ENCODE measurements at regions not wholly inside any gene's neighbourhood (a gene's known extent, or its start where the extent isn't known, plus 50 kb on each side); places are given as distances from the start of the nearest gene placed in this dataset.

DNA sequence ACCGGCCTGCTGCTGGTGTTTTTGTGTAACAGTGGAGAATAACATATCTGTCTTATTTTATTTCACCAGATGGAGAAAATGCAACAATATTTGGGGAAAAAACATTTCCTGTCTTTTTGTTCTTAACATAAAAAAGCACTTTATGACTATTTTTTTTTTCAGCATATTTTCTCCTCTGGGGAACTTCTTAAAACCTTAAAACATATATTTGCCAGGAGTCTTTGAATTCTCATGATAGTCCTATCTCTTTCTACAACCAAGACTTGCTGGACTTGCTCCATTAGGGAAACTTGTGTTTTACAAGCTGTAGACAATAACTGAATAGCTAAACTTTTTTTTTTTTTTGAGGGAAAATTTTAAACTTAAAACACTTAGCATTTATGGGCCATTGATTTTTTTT is 98.6 kb upstream of the PRDM1 start:
- Mint-ChIP-seq H3K27ac (no peak overlapping the region), H3K36me3 (peaks cover 3 to 9% of the 10 kb centered on the region in 2 donors), H3K27me3 (ENCODE audit: low read depth in 3 of 3) (peaks cover 68 to 85% (median 77%) of the 10 kb centered on the region in 3 donors), H3K9me3 (peaks cover 0 to 12% (median 4%) of the 10 kb centered on the region in 7 donors), H3K4me3 (peak overlapping the region in 1 of 2 donors; percentile 89), H3K4me1 (peaks cover 24% of the 10 kb centered on the region)
- no peak overlapping the region for H2AFZ ChIP-seq (ENCODE audit: insufficient read depth, low read depth, low read length, poor library complexity, severe bottlenecking)
- H3K4me1 ChIP-seq (ENCODE audit: control insufficient read depth in 1 of 2, insufficient read depth in 2 of 2, low read length in 2 of 2): peaks cover 20 to 25% of the 10 kb centered on the region in 2 donors
- intact Hi-C loops (cut with micrococcal nuclease): loop anchor here in 1 of 2 donors (10.0 kb wide), 1 partner anchor 203 kb away; no protein-coding TSS in a partner anchor
- no peaks in the 10 kb centered on the region for H3K79me2 ChIP-seq (ENCODE audit: insufficient read depth, low read length)
- no peak for DNase-seq
- H4K20me1 ChIP-seq (ENCODE audit: insufficient read depth, low read length): no peaks in the 10 kb centered on the region
- H3K4me3 ChIP-seq (replicated peaks in 1 of 3; ENCODE audit: low read depth in 2 of 3, low read length in 3 of 3): no peak overlapping the region
- TF ChIP-seq, protein P1, sequence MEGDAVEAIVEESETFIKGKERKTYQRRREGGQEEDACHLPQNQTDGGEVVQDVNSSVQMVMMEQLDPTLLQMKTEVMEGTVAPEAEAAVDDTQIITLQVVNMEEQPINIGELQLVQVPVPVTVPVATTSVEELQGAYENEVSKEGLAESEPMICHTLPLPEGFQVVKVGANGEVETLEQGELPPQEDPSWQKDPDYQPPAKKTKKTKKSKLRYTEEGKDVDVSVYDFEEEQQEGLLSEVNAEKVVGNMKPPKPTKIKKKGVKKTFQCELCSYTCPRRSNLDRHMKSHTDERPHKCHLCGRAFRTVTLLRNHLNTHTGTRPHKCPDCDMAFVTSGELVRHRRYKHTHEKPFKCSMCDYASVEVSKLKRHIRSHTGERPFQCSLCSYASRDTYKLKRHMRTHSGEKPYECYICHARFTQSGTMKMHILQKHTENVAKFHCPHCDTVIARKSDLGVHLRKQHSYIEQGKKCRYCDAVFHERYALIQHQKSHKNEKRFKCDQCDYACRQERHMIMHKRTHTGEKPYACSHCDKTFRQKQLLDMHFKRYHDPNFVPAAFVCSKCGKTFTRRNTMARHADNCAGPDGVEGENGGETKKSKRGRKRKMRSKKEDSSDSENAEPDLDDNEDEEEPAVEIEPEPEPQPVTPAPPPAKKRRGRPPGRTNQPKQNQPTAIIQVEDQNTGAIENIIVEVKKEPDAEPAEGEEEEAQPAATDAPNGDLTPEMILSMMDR (IDR thresholded peaks at IDR 0.05): no peak
- no CpG with 5 or more reads among the region's 1 CpG for WGBS (ENCODE audit: insufficient coverage)
- peaks cover 60 to 90% of the 10 kb centered on the region in 2 donors for H3K27me3 ChIP-seq (ENCODE audit: control insufficient read depth in 2 of 2, insufficient read depth in 2 of 2, low read length in 2 of 2)
- H3K36me3 ChIP-seq (replicated peaks in 1 of 2; ENCODE audit: control insufficient read depth in 1 of 2, insufficient read depth in 2 of 2, low read length in 2 of 2): no peaks in the 10 kb centered on the region
- H3K9ac ChIP-seq (ENCODE audit: insufficient read depth, low read length, poor library complexity, severe bottlenecking): no peak overlapping the region
- H3K9me3 ChIP-seq (replicated peaks in 1 of 2; ENCODE audit: control insufficient read depth in 1 of 2, insufficient read depth in 1 of 2, low read length in 2 of 2): no peaks in the 10 kb centered on the region
- H3K27ac ChIP-seq (ENCODE audit: low read depth in 1 of 2, low read length in 2 of 2): no peak overlapping the region
- no peak overlapping the region for H3K4me2 ChIP-seq (replicated peaks; ENCODE audit: extremely low read depth, low read length, poor library complexity, severe bottlenecking)

GRCh38 chr6:105986998-105987397 is 99.1 kb upstream of the PRDM1 start:
- Histone ChIP-seq H3K4me1 (ENCODE audit: control insufficient read depth in 1 of 2, insufficient read depth in 2 of 2, low read length in 2 of 2) (peaks cover 18 to 20% of the 10 kb centered on the region in 2 donors), H2AFZ (ENCODE audit: insufficient read depth, low read depth, low read length, poor library complexity, severe bottlenecking) (no peak overlapping the region), H3K4me3 (replicated peaks in 1 of 3; ENCODE audit: low read depth in 2 of 3, low read length in 3 of 3) (no peak overlapping the region), H3K36me3 (replicated peaks in 1 of 2; ENCODE audit: control insufficient read depth in 1 of 2, insufficient read depth in 2 of 2, low read length in 2 of 2) (no peaks in the 10 kb centered on the region), H3K27ac (ENCODE audit: low read depth in 1 of 2, low read length in 2 of 2) (no peak overlapping the region), H3K79me2 (ENCODE audit: insufficient read depth, low read length) (no peaks in the 10 kb centered on the region), H4K20me1 (ENCODE audit: insufficient read depth, low read length) (no peaks in the 10 kb centered on the region), H3K27me3 (ENCODE audit: control insufficient read depth in 2 of 2, insufficient read depth in 2 of 2, low read length in 2 of 2) (peaks cover 60 to 95% of the 10 kb centered on the region in 2 donors), H3K4me2 (replicated peaks; ENCODE audit: extremely low read depth, low read length, poor library complexity, severe bottlenecking) (no peak overlapping the region), H3K9ac (ENCODE audit: insufficient read depth, low read length, poor library complexity, severe bottlenecking) (no peak overlapping the region), H3K9me3 (replicated peaks in 1 of 2; ENCODE audit: control insufficient read depth in 1 of 2, insufficient read depth in 1 of 2, low read length in 2 of 2) (no peaks in the 10 kb centered on the region)
- intact Hi-C loops (cut with micrococcal nuclease): loop anchor here in 1 of 2 donors (10.0 kb wide), 1 partner anchor 202 kb away; no protein-coding TSS in a partner anchor
- Mint-ChIP-seq H3K36me3 (peaks cover 3 to 12% of the 10 kb centered on the region in 2 donors), H3K27me3 (ENCODE audit: low read depth in 3 of 3) (peaks cover 71 to 87% (median 82%) of the 10 kb centered on the region in 3 donors), H3K9me3 (peaks cover 0 to 14% (median 5%) of the 10 kb centered on the region in 7 donors), H3K4me1 (peaks cover 25% of the 10 kb centered on the region), H3K4me3 (peak overlapping the region in 1 of 2 donors; percentile 89), H3K27ac (no peak overlapping the region)
- no peak for DNase-seq
- no CpG with 5 or more reads among the region's 1 CpG for WGBS (ENCODE audit: insufficient coverage)
- TF ChIP-seq, protein P1 (IDR thresholded peaks at IDR 0.05): no peak
